CD4-positive, CD25-positive, alpha-beta regulatory T cell (primary cell): ENCODE measurements at regions not wholly inside any gene's neighbourhood (a gene's known extent, or its start where the extent isn't known, plus 50 kb on each side); places are given as distances from the start of the nearest gene placed in this dataset.
A peak's percentile ranks its signal among the peaks of the same experiment; 100 is the strongest.

Source experiments
- ATAC-seq, 2 donors: fragments of 150-1000 bp; cut with Tn5 transposase; one replicate each; pipeline ENCODE4 v1.10.0; 2021; ENCODE audit warnings: low read depth in 2 of 2, moderate number of reproducible peaks in 2 of 2, moderate library complexity in 1 of 2
- DNase-seq, 3 donors: peaks; one replicate each; pipeline versions ENCODE4 v3.0.0 to v3.0.0-alpha.2; 2012 to 2022; ENCODE audit warnings: mixed read lengths in 1 of 3
- H3K27ac ChIP-seq: one replicate; pipeline ENCODE4 v1.7.0; 2013; ENCODE audit warnings: mild to moderate bottlenecking, low read length; ENCODE audit not compliant: insufficient read depth, poor library complexity, severe bottlenecking
- H3K27me3 ChIP-seq: one replicate; pipeline ENCODE4 v1.7.0; 2013; ENCODE audit warnings: low read length; ENCODE audit not compliant: control insufficient read depth, insufficient read depth
- H3K36me3 ChIP-seq: one replicate; pipeline ENCODE4 v1.7.0; 2013; ENCODE audit warnings: mild to moderate bottlenecking, low read length, moderate library complexity; ENCODE audit not compliant: control insufficient read depth, insufficient read depth
- H3K4me1 ChIP-seq: 2 replicates; pipeline ENCODE4 v1.7.0; 2013; ENCODE audit warnings: mild to moderate bottlenecking, low read length; ENCODE audit not compliant: insufficient read depth, control insufficient read depth, poor library complexity, severe bottlenecking
- H3K4me3 ChIP-seq: one replicate; pipeline ENCODE4 v1.7.0; 2013; ENCODE audit warnings: low read depth, mild to moderate bottlenecking, low read length, moderate library complexity
- H3K9me3 ChIP-seq, 2 experiments: 1 replicate in 1 of 2; 2 replicates in 1 of 2; pipeline ENCODE4 v1.7.0; 2013; ENCODE audit warnings: low read length in 2 of 2, mild to moderate bottlenecking in 1 of 2, moderate library complexity in 1 of 2; ENCODE audit not compliant: control insufficient read depth in 2 of 2
- H3K27ac Mint-ChIP-seq, 3 donors: one replicate each; pipeline ENCODE4 v1.8.0; 2020 to 2022; ENCODE audit warnings: mild to moderate bottlenecking in 3 of 3, mixed read lengths in 3 of 3, moderate library complexity in 2 of 3
- H3K27me3 Mint-ChIP-seq: one replicate; pipeline ENCODE4 v1.8.0; 2022; ENCODE audit warnings: mild to moderate bottlenecking, mixed read lengths
- H3K36me3 Mint-ChIP-seq: one replicate; pipeline ENCODE4 v1.8.0; 2020; ENCODE audit warnings: mixed read lengths
- H3K4me1 Mint-ChIP-seq, 4 donors: one replicate each; pipeline ENCODE4 v1.8.0; 2020 to 2022; ENCODE audit warnings: mixed read lengths in 4 of 4, mild to moderate bottlenecking in 1 of 4
- H3K4me3 Mint-ChIP-seq, 4 donors: one replicate each; pipeline ENCODE4 v1.8.0; 2020 to 2022; ENCODE audit warnings: mild to moderate bottlenecking in 4 of 4, mixed read lengths in 4 of 4, moderate library complexity in 3 of 4
- H3K9me3 Mint-ChIP-seq, 7 donors: one replicate each; pipeline ENCODE4 v1.8.0; 2020 to 2022; ENCODE audit warnings: mixed read lengths in 7 of 7, mild to moderate bottlenecking in 3 of 7, moderate library complexity in 2 of 7

DNA sequence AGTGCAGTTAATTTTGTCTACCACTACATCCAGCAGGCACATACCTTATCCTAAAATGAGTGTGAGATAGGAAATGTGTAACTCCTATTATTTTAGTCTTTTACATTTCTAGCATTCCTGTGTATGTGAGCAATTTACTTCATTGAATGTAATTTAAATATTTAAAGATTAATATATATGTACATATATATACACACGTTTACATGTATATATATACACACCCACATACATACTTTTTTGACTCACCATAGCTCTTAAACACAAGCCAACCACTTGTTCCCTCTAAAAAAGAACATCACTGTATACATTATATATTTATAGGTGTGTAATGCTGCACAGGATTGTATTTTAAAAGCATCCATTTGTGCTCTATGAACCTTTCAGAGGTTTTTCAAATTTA, 425.6 kb upstream of the NECTIN3 start:
- H3K9me3 Mint-ChIP-seq: peaks cover 0 to 4% (median 0%) of the 10 kb centered on the region in 7 donors

DNA sequence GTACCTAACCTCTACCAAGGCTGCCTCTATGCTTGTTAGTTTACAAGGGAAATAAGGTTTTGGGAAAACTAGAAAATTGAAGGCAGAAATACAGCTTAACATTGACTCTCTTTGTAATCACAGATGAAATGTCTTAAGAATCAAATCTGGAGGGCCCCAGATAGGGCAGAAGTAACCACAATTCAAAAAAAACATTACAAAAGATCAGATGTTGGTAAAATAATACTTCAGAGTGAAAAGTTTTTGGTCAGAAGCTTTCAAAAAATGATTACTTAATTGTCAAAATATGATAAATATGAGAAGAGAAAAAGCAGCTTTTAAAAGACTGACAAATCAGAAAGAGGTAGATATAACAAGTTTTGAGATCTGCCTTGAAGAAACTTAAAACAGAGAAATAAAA, 425.1 kb upstream of the NECTIN3 start:
- ATAC-seq (no peak), DNase-seq (no peak)
- Histone ChIP-seq H3K4me1 (no peaks in the 10 kb centered on the region), H3K4me3 (no peak overlapping the region), H3K27me3 (no peaks in the 10 kb centered on the region), H3K9me3 (no peaks in the 10 kb centered on the region), H3K36me3 (no peaks in the 10 kb centered on the region), H3K27ac (no peak overlapping the region)
- H3K27ac Mint-ChIP-seq: peak overlapping the region in 1 of 3 donors; percentile 1
- H3K4me1 Mint-ChIP-seq: no peaks in the 10 kb centered on the region
- H3K36me3 Mint-ChIP-seq: no peaks in the 10 kb centered on the region
- H3K27me3 Mint-ChIP-seq: peaks cover 9% of the 10 kb centered on the region
- H3K9me3 Mint-ChIP-seq: peaks cover 0 to 4% (median 0%) of the 10 kb centered on the region in 7 donors
- H3K4me3 Mint-ChIP-seq: no peak overlapping the region

More for the DNA sequence above, 425.6 kb upstream of the NECTIN3 start:
- H3K36me3 ChIP-seq: no peaks in the 10 kb centered on the region
- H3K36me3 Mint-ChIP-seq: no peaks in the 10 kb centered on the region
- DNase-seq (no peak), ATAC-seq (no peak)
- no peak overlapping the region for H3K27ac Mint-ChIP-seq
- H3K27me3 ChIP-seq: no peaks in the 10 kb centered on the region
- no peak overlapping the region for H3K4me3 ChIP-seq
- H3K27ac ChIP-seq: no peak overlapping the region
- no peaks in the 10 kb centered on the region for H3K4me1 Mint-ChIP-seq
- no peaks in the 10 kb centered on the region for H3K4me1 ChIP-seq
- H3K27me3 Mint-ChIP-seq: peaks cover 9% of the 10 kb centered on the region
- H3K9me3 ChIP-seq: no peaks in the 10 kb centered on the region
- H3K4me3 Mint-ChIP-seq: no peak overlapping the region

DNA sequence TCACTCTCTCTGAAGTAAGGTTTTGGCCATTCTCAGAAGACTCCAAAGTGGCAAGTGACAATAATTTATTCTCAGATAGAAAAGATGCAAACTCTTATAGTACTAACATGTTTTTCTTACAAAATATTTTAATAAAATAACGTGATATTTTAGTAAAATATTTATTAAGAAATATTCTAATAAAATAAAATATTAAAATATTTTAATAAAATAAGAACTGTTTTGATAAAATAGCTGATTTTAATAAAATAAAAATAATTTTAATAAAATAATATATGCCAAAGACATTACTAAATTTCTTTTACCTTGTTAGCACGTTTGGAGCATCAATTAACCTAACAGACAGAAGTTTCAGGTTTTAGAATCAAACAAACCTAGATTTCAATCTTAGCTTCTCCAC, 424.0 kb upstream of the NECTIN3 start:
- Mint-ChIP-seq H3K4me1 (no peaks in the 10 kb centered on the region), H3K4me3 (no peak overlapping the region), H3K27ac (no peak overlapping the region), H3K9me3 (peaks cover 0 to 4% (median 0%) of the 10 kb centered on the region in 7 donors), H3K27me3 (peaks cover 9% of the 10 kb centered on the region), H3K36me3 (no peaks in the 10 kb centered on the region)
- ATAC-seq (no peak), DNase-seq (no peak)
- Histone ChIP-seq H3K4me1 (no peaks in the 10 kb centered on the region), H3K27ac (no peak overlapping the region), H3K9me3 (no peaks in the 10 kb centered on the region), H3K27me3 (no peaks in the 10 kb centered on the region), H3K4me3 (no peak overlapping the region), H3K36me3 (no peaks in the 10 kb centered on the region)

DNA sequence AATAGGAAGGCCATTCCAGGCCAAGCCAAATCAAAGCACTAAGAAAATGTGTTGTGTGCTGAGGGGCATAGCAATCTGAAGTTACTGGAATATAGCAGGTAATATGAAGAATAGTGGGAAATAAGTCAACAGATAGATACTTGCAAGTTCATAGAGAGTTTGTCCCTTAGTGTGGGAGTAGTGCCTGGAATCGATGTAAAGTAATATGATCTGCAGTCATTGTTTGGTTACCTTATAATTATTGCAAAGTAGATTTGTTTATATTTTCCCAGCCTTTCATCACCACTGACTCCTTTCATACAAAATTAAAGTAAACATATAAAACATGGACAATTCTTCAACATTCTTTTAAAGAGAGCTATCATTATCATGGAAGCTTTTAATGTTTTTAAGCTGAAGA, 420.9 kb upstream of the NECTIN3 start:
- no peak overlapping the region for H3K27ac ChIP-seq
- H3K4me3 ChIP-seq: no peak overlapping the region
- H3K9me3 ChIP-seq: no peaks in the 10 kb centered on the region
- peaks cover 0 to 3% (median 0%) of the 10 kb centered on the region in 7 donors for H3K9me3 Mint-ChIP-seq
- no peak overlapping the region for H3K4me3 Mint-ChIP-seq
- no peaks in the 10 kb centered on the region for H3K27me3 ChIP-seq
- H3K27ac Mint-ChIP-seq: no peak overlapping the region
- no peaks in the 10 kb centered on the region for H3K36me3 Mint-ChIP-seq
- ATAC-seq (no peak), DNase-seq (no peak)
- no peaks in the 10 kb centered on the region for H3K4me1 ChIP-seq
- peaks cover 6% of the 10 kb centered on the region for H3K27me3 Mint-ChIP-seq
- H3K4me1 Mint-ChIP-seq: no peaks in the 10 kb centered on the region
- no peaks in the 10 kb centered on the region for H3K36me3 ChIP-seq

DNA sequence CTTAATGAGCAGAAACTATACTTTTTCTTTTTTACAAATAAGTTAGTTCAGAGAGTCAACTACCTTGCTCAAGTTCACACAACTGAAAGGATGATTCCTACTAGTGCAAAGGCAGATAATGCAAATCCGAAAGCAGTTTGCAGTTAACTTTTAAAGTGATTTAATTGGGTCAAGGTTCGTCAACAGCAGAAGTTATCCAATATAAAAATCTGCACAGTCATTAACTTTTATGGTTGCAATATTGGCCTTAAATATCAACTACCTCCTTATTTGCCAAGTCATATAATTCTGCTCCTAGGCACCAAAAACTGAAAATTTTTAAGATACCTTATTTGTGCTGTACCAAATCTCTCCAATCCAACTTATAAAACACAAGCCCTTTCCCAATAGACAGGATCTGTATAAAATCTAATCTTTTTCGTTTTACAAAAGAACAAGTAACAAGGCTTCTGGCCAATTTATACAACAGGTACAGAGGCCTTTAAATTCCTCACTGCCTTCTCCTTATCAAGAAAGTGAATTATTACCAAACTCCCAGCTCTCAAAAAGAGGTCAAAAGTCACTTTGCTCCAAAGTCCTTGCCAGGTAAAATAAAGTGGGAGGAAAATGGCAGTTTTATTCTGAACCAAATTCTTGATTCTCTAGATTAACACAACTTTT, 416.6 kb upstream of the NECTIN3 start:
- peaks cover 0 to 1% (median 0%) of the 10 kb centered on the region in 7 donors for H3K9me3 Mint-ChIP-seq
- no peaks in the 10 kb centered on the region for H3K36me3 Mint-ChIP-seq
- H3K4me1 Mint-ChIP-seq: no peaks in the 10 kb centered on the region
- H3K4me3 ChIP-seq: no peak overlapping the region
- no peak overlapping the region for H3K27ac ChIP-seq
- H3K4me3 Mint-ChIP-seq: no peak overlapping the region
- no peaks in the 10 kb centered on the region for H3K27me3 ChIP-seq
- ATAC-seq (no peak), DNase-seq (no peak)
- no peaks in the 10 kb centered on the region for H3K4me1 ChIP-seq
- no peaks in the 10 kb centered on the region for H3K27me3 Mint-ChIP-seq
- H3K27ac Mint-ChIP-seq: no peak overlapping the region
- no peaks in the 10 kb centered on the region for H3K9me3 ChIP-seq
- H3K36me3 ChIP-seq: no peaks in the 10 kb centered on the region

DNA sequence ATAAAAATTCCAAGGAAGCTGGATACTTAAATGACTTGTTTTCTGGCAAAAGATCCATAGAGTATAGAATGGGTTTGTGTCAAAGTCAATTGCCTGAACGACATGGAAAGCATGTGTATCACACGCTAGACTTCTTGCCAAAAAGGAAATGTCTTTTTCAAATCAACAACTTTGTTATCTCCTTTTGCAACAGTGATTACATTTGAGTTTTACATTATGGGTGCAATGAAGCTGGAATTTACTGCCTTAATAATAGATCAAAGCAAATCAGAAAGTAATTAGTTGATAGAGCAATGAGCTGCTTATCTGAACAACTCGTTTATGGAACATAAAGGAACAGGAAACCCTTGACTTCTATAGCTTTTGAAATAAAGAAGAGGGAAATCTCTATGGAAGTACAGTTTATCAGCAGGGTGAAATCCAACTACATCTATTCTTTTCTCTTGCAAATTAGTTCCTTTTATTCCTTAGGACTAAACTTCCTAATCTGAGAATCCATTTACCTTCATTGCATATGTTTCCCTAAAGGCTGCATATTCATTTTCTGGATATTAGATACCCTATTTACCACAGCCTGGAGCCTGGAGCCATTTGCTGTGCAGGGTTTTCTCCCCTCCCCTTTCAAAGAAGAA, 415.1 kb upstream of the NECTIN3 start:
- H3K36me3 ChIP-seq: no peaks in the 10 kb centered on the region
- Mint-ChIP-seq H3K9me3 (peaks cover 0 to 5% (median 1%) of the 10 kb centered on the region in 7 donors), H3K4me3 (no peak overlapping the region), H3K27ac (no peak overlapping the region), H3K36me3 (no peaks in the 10 kb centered on the region), H3K27me3 (peaks cover 4% of the 10 kb centered on the region), H3K4me1 (no peaks in the 10 kb centered on the region)
- no peaks in the 10 kb centered on the region for H3K4me1 ChIP-seq
- H3K9me3 ChIP-seq: no peaks in the 10 kb centered on the region
- DNase-seq (no peak), ATAC-seq (no peak)
- no peak overlapping the region for H3K4me3 ChIP-seq
- H3K27me3 ChIP-seq: no peaks in the 10 kb centered on the region
- no peak overlapping the region for H3K27ac ChIP-seq

DNA sequence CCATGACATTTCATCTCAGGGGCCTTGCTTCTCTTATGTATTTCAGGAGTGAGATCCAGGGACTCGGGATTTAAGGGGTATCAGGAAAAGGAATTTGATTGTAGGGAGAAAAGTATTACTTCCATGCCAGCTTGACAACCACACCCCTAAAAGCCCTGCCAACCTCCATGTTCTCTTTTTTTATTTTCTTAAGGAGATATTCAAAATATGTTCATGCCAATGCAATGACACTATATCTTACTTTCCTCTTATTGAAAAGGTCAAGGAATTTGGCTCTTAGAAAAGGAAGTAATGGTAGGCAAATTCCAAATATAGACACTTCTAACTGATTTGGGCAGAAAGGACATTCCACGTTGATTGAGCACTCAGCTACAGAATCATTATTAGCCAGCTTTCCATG, 407.5 kb upstream of the NECTIN3 start:
- H3K4me3 Mint-ChIP-seq: no peak overlapping the region

DNA sequence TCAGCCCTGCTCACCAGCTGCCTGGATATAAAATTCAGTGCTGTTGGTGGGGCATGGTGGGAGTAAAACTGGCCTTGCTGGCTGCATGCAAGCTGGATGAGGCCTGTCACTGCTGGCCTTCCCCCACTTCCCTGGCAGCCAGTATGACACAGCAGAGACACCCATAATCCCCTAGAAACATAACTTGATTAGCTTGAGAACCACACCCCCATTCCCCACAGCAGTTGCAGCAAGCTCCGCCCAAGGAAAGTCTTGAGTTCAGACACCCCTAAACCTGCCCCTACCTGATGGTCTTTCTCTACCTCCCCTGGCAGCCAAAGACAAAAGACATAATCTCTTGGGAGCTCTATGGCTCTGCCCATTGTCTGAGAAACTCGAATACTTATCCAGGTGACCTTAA, 405.1 kb upstream of the NECTIN3 start:
- Mint-ChIP-seq H3K4me1 (peaks cover 0 to 4% (median 0%) of the 10 kb centered on the region in 4 donors), H3K36me3 (no peaks in the 10 kb centered on the region), H3K4me3 (no peak overlapping the region), H3K27ac (no peak overlapping the region), H3K9me3 (peaks cover 3 to 12% (median 9%) of the 10 kb centered on the region in 7 donors), H3K27me3 (no peaks in the 10 kb centered on the region)
- Histone ChIP-seq H3K27ac (no peak overlapping the region), H3K36me3 (no peaks in the 10 kb centered on the region), H3K27me3 (no peaks in the 10 kb centered on the region), H3K4me1 (no peaks in the 10 kb centered on the region), H3K9me3 (peaks cover 0 to 3% of the 10 kb centered on the region in 2 experiments), H3K4me3 (no peak overlapping the region)
- ATAC-seq: no peak
- no peak for DNase-seq

More for the DNA sequence above, 407.5 kb upstream of the NECTIN3 start:
- Histone ChIP-seq H3K27ac (no peak overlapping the region), H3K36me3 (no peaks in the 10 kb centered on the region), H3K4me3 (no peak overlapping the region), H3K27me3 (no peaks in the 10 kb centered on the region), H3K4me1 (no peaks in the 10 kb centered on the region), H3K9me3 (no peaks in the 10 kb centered on the region)
- peaks cover 0 to 4% (median 0%) of the 10 kb centered on the region in 4 donors for H3K4me1 Mint-ChIP-seq
- no peaks in the 10 kb centered on the region for H3K36me3 Mint-ChIP-seq
- peaks cover 4% of the 10 kb centered on the region for H3K27me3 Mint-ChIP-seq
- DNase-seq (no peak), ATAC-seq (no peak)
- no peak overlapping the region for H3K27ac Mint-ChIP-seq
- peaks cover 1 to 14% (median 4%) of the 10 kb centered on the region in 7 donors for H3K9me3 Mint-ChIP-seq
